ENCODE measurements at regions not wholly inside any gene's neighbourhood (a gene's known extent, or its start where the extent isn't known, plus 50 kb on each side); places are given as distances from the start of the nearest gene placed in this dataset.
A peak's percentile ranks its signal among the peaks of the same experiment; 100 is the strongest.

GRCh38 chr4:159013692-159014091, 89.2 kb upstream of the RAPGEF2 start:
- TF ChIP-seq, protein P1, sequence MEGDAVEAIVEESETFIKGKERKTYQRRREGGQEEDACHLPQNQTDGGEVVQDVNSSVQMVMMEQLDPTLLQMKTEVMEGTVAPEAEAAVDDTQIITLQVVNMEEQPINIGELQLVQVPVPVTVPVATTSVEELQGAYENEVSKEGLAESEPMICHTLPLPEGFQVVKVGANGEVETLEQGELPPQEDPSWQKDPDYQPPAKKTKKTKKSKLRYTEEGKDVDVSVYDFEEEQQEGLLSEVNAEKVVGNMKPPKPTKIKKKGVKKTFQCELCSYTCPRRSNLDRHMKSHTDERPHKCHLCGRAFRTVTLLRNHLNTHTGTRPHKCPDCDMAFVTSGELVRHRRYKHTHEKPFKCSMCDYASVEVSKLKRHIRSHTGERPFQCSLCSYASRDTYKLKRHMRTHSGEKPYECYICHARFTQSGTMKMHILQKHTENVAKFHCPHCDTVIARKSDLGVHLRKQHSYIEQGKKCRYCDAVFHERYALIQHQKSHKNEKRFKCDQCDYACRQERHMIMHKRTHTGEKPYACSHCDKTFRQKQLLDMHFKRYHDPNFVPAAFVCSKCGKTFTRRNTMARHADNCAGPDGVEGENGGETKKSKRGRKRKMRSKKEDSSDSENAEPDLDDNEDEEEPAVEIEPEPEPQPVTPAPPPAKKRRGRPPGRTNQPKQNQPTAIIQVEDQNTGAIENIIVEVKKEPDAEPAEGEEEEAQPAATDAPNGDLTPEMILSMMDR (conservative IDR thresholded peaks at IDR 0.05; ENCODE audit: low read depth, low read length) = no peak
- DNase-seq (ENCODE audit: low read depth) = no peak
- H3K4me3 ChIP-seq (ENCODE audit: low read length) = no peak overlapping the region

DNA sequence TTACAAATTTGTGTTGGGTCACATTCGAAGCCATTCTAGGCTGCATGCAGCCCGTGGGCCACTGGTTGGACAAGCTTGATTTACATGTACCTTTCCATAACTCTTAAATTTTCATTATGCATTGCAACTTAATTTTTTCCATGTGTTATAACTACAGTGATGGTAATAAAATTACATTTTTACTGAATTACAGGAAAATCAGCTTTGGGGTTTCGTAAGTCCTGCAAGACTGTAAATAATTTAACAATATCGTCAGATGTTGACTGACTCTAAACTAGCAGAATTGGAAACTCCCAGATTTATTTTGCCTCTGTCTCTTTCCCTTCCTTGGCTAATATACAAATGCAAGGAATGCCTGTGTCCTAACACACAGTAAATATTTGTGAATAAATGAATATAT, 88.0 kb upstream of the RAPGEF2 start:
- H3K4me3 ChIP-seq (ENCODE audit: low read length) = no peak overlapping the region
- no peak for DNase-seq (ENCODE audit: low read depth)
- TF ChIP-seq, protein P1 (conservative IDR thresholded peaks at IDR 0.05; ENCODE audit: low read depth, low read length) = no peak

GRCh38 chr4:159015841-159016240, 87.0 kb upstream of the RAPGEF2 start:
- no peak for DNase-seq (ENCODE audit: low read depth)
- TF ChIP-seq, protein P1 (conservative IDR thresholded peaks at IDR 0.05; ENCODE audit: low read depth, low read length) = no peak
- H3K4me3 ChIP-seq (ENCODE audit: low read length) = no peak overlapping the region

DNA sequence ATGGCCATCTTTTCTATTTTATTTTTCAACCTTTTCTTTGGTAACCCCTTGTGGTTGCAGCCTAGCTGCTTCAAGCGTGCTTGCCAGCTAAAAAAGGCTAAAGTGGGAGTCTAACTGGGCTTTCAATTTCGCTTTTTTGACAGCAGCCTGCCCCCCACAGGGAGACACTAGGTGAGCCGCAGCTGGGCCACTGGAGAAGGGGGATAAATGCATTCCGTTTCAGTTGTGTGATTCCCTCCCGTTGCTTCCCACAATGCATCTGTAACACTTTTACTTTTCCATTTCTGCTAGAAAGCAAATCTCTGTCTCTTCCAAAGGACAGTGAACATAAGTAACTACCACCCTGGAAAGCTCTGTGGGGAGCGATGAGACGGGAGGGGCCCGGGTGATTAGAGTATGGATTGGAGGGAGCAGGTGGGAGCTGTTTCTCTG, 86.3 kb upstream of the RAPGEF2 start:
- H3K4me3 ChIP-seq (ENCODE audit: low read length) = peak overlapping the region; percentile 23
- DNase-seq (ENCODE audit: low read depth) = no peak

DNA sequence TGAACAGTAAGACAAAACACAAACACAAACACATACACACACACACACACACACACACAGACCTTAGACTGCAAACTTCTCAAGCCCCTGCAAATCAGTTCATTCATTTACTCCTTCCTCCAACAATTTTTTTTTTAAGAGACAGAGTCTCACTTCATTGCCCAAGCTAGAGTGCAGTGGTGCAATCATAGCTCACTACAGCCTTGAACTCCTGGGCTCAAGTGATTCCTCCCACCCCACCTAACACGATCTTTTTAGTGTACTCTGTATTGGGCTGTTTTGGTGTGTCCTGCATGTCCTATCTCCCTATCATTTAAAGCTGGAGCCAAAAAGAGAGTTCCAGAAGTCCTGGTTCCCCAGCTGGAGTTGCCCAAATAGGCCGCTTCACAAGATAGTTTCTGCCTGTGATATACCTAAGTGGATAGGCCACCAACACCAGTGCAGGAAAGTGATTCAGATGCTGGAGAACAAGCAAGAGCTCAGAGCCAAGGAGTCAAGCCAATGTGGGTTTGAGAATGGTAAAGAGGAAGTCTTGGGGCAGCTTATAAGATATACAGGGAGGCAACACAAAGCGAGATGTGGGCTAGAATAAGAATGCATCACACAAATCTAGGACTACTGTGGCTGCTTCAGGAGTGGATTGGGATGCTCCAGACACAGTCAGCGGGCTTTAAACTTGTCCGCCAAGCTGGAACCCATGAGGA, 85.4 kb upstream of the RAPGEF2 start:
- no peak overlapping the region for H3K4me3 ChIP-seq (ENCODE audit: low read length)
- no peak for DNase-seq (ENCODE audit: low read depth)
- TF ChIP-seq, protein P1 (conservative IDR thresholded peaks at IDR 0.05; ENCODE audit: low read depth, low read length) = no peak

More for the DNA sequence above, 86.3 kb upstream of the RAPGEF2 start:
- TF ChIP-seq, protein P1 (conservative IDR thresholded peaks at IDR 0.05; ENCODE audit: low read depth, low read length) = peak; percentile 25

- TF ChIP-seq, protein P1 (conservative IDR thresholded peaks at IDR 0.05; ENCODE audit: low read depth, low read length) = no peak
- no peak for DNase-seq (ENCODE audit: low read depth)
- no peak overlapping the region for H3K4me3 ChIP-seq (ENCODE audit: low read length)
Observed at GRCh38 chr4:159018062-159018629, 84.7 kb upstream of the RAPGEF2 start.

- DNase-seq (ENCODE audit: low read depth) = no peak
- H3K4me3 ChIP-seq (ENCODE audit: low read length) = no peak overlapping the region
- TF ChIP-seq, protein P1 (conservative IDR thresholded peaks at IDR 0.05; ENCODE audit: low read depth, low read length) = no peak
Observed at GRCh38 chr4:159019356-159019755, 83.5 kb upstream of the RAPGEF2 start.

Data from retinal pigment epithelial cell (primary cell).